A673 (cell line): ENCODE measurements at regions not wholly inside any gene's neighbourhood (a gene's known extent, or its start where the extent isn't known, plus 50 kb on each side); places are given as distances from the start of the nearest gene placed in this dataset.

Experiments
- BruUV-seq: library from RNA; stranded (reverse); fragments of 400-500 nt; replicated peaks from 2 replicates; lab custom pipeline; 2021; lab: Mats Ljungman, UMichigan
- CTCF ChIA-PET: fragments of 300-600 bp; sonication (Branson Sonifier 250); formaldehyde crosslinking; loops from one replicate; lab custom pipeline; 2022; ENCODE audit warnings: antibody characterized with exemption; lab: Charles Lee
- POLR2A ChIA-PET: fragments of 300-600 bp; sonication (Branson Sonifier 250); formaldehyde crosslinking; loops from one replicate; lab custom pipeline; 2022; ENCODE audit warnings: antibody characterized with exemption; ENCODE audit not compliant: low non-redundant PET; lab: Charles Lee
- DNase-seq: peaks from one replicate; pipeline ENCODE4 v3.0.0-alpha.2; 2015; ENCODE audit warnings: low spot score
- H3K27ac ChIP-seq: fragments of 200-600 bp; sonication (generic); 2 replicates; pipeline ENCODE4 v1.5.1; 2016; ENCODE audit warnings: mixed run types, low read depth, mild to moderate bottlenecking, mixed read lengths, antibody characterized with exemption, low read length; ENCODE audit not compliant: poor library complexity, severe bottlenecking
- H3K27me3 ChIP-seq: fragments of 200-600 bp; sonication (generic); replicated peaks from 2 replicates; pipeline ENCODE4 v1.6.1; 2017; ENCODE audit warnings: mixed run types, low read depth, mild to moderate bottlenecking, mixed read lengths, antibody characterized with exemption, low read length; ENCODE audit not compliant: insufficient read depth, poor library complexity
- H3K36me3 ChIP-seq: fragments of 200-600 bp; sonication (generic); 2 replicates; pipeline ENCODE4 v1.6.1; 2016; ENCODE audit warnings: mixed run types, mild to moderate bottlenecking, mixed read lengths, antibody characterized with exemption, low read length; ENCODE audit not compliant: insufficient read depth, poor library complexity, severe bottlenecking
- H3K4me1 ChIP-seq: fragments of 200-600 bp; sonication (generic); 2 replicates; pipeline ENCODE4 v1.6.1; 2017; ENCODE audit warnings: mixed run types, mild to moderate bottlenecking, mixed read lengths, antibody characterized with exemption, low read length; ENCODE audit not compliant: insufficient read depth, poor library complexity, severe bottlenecking
- H3K4me3 ChIP-seq: fragments of 200-600 bp; sonication (generic); 2 replicates; pipeline ENCODE4 v1.5.1; 2016; ENCODE audit warnings: low read depth, mixed run types, mild to moderate bottlenecking, mixed read lengths, low read length; ENCODE audit not compliant: poor library complexity, severe bottlenecking
- H3K9me3 ChIP-seq: fragments of 200-600 bp; sonication (generic); 2 replicates; pipeline ENCODE4 v1.6.1; 2016; ENCODE audit warnings: mixed run types, low read depth, mild to moderate bottlenecking, mixed read lengths, antibody characterized with exemption, low read length; ENCODE audit not compliant: poor library complexity, severe bottlenecking
- EZH2 ChIP-seq: fragments of 200-600 bp; sonication (generic); IDR thresholded peaks from 2 replicates; pipeline ENCODE4 v1.6.1; 2017; ENCODE audit warnings: borderline replicate concordance, low read depth, mild to moderate bottlenecking, mixed read lengths, antibody characterized with exemption, low read length; ENCODE audit not compliant: poor library complexity, severe bottlenecking
- intact Hi-C: fragments of 100-400 bp; cut with micrococcal nuclease; formaldehyde crosslinking; loops from one replicate; pipeline ENCODE4 v1.10.0; 2022; ENCODE audit not compliant: unreplicated experiment
- TF ChIP-seq, protein P1 (sequence below): fragments of 300-800, 200-600 bp; sonication (generic); conservative IDR thresholded peaks from 2 replicates; pipeline ENCODE4 v1.5.1; 2017; ENCODE audit warnings: low read depth, mild to moderate bottlenecking, antibody characterized with exemption, low read length, moderate library complexity, mixed read lengths

DNA sequence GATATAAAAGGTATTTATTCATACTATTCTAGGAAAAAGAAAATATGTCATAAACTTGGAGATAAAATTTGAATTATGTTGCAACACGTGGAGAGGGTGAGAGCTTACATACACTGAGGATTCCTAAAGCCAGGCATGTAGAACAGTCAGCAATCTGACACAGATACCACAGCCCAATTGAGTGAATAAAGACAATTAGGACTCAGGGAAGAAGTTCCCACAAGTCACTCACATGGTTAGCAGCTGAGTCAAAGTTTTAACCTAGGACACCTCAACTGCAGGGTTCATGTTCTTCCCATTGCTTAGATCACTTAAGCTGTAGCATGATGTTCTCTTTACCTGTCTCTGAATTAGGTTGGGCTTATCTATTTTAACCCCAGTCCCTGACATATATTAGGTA lies 189.5 kb downstream of the CMPK2 start:
- Histone ChIP-seq H3K36me3 (no peaks in the 10 kb centered on the region), H3K4me1 (peaks cover 14% of the 10 kb centered on the region), H3K27ac (no peak overlapping the region), H3K27me3 (no peaks in the 10 kb centered on the region), H3K9me3 (no peaks in the 10 kb centered on the region), H3K4me3 (no peak overlapping the region)
- DNase-seq, result no peak
- no TSS peak for BruUV-seq
- intact Hi-C loops, result no loop called here
- TF ChIP-seq EZH2, result no peak
- ChIA-PET POLR2A (no interaction called here), CTCF (no interaction called here)

DNA sequence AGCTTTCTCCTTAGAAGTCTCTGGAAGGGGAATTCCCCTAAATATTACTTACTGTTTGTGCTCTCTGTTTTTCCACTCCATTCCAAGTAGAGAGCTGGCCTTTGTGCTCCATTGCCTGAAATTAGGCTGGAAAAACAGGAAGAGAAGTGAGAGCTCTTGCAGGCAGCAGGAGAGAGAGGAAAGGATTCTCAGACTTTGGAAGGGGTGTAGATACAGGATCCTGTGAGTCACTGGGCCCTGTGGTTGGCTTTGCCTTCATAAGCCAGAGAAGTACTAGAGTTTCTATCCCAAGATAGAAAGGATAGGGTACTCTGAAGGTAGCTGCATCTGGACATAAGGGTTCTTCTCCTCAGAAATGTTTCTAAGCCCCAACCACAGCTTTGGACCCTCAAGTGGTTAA lies 188.9 kb downstream of the CMPK2 start:
- H3K27ac ChIP-seq, result no peak overlapping the region
- no peaks in the 10 kb centered on the region for H3K9me3 ChIP-seq
- H3K4me1 ChIP-seq, result peaks cover 14% of the 10 kb centered on the region
- ChIA-PET CTCF (no interaction called here), POLR2A (no interaction called here)
- no peaks in the 10 kb centered on the region for H3K27me3 ChIP-seq
- BruUV-seq, result no TSS peak
- H3K36me3 ChIP-seq, result no peaks in the 10 kb centered on the region
- no peak overlapping the region for H3K4me3 ChIP-seq
- intact Hi-C loops, result no loop called here
- TF ChIP-seq EZH2, result no peak
- TF ChIP-seq, protein P1, sequence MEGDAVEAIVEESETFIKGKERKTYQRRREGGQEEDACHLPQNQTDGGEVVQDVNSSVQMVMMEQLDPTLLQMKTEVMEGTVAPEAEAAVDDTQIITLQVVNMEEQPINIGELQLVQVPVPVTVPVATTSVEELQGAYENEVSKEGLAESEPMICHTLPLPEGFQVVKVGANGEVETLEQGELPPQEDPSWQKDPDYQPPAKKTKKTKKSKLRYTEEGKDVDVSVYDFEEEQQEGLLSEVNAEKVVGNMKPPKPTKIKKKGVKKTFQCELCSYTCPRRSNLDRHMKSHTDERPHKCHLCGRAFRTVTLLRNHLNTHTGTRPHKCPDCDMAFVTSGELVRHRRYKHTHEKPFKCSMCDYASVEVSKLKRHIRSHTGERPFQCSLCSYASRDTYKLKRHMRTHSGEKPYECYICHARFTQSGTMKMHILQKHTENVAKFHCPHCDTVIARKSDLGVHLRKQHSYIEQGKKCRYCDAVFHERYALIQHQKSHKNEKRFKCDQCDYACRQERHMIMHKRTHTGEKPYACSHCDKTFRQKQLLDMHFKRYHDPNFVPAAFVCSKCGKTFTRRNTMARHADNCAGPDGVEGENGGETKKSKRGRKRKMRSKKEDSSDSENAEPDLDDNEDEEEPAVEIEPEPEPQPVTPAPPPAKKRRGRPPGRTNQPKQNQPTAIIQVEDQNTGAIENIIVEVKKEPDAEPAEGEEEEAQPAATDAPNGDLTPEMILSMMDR, result no peak
- no peak for DNase-seq

DNA sequence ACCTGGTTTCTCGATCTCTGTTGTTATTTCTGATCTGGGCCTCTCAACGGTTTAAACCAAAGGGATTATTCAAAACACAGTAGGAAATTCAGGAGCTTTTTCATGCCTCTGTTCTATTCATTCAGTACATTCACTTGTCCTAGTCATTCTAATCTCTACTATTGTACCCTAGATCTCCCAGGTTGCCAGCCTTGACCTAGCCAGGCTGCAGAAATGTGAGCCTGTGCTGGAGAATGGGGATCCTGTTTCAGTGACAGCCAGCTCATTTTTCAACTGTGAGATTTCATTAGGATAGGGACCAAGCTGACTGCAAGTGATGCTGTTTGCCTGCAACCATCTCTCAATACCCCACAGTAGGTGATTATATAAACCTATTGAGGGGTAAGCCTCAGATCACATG lies 186.2 kb downstream of the CMPK2 start:
- Histone ChIP-seq H3K4me3 (no peak overlapping the region), H3K4me1 (peaks cover 7% of the 10 kb centered on the region), H3K9me3 (no peaks in the 10 kb centered on the region), H3K27me3 (no peaks in the 10 kb centered on the region), H3K27ac (no peak overlapping the region), H3K36me3 (no peaks in the 10 kb centered on the region)
- no TSS peak for BruUV-seq
- DNase-seq, result no peak
- ChIA-PET CTCF (no interaction called here), POLR2A (no interaction called here)
- intact Hi-C loops, result no loop called here
- TF ChIP-seq EZH2, result no peak
- TF ChIP-seq, protein P1, result no peak

DNA sequence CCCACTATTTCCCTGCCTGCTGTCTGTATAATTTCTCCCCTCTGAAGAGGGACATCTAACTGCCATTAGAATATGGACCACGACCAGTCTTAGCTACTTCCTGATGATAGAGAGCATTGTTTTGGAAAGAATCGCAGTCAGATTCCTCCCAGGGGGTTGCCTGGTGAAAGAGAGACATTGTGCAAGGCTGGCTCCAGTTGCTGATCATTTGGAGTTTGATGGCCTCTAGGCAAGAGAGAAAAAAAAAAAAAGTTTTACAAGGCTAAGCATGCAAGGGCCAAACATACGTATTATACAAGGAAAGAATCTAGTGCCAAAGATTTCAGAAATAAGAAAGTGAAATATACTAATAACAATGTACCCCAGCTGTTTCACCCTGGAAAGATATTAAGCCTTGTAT lies 182.2 kb downstream of the CMPK2 start:
- no peaks in the 10 kb centered on the region for H3K36me3 ChIP-seq
- POLR2A ChIA-PET, result no interaction called here
- H3K4me3 ChIP-seq, result no peak overlapping the region
- no TSS peak for BruUV-seq
- H3K9me3 ChIP-seq, result no peaks in the 10 kb centered on the region
- peak; percentile 53 for DNase-seq
- intact Hi-C loops, result no loop called here
- TF ChIP-seq, protein P1, result no peak
- no peak for TF ChIP-seq EZH2
- no peak overlapping the region for H3K27ac ChIP-seq
- H3K4me1 ChIP-seq, result no peaks in the 10 kb centered on the region
- CTCF ChIA-PET, result no interaction called here
- no peaks in the 10 kb centered on the region for H3K27me3 ChIP-seq
